HepG2 (cell line): ENCODE measurements at regions not wholly inside any gene's neighbourhood (a gene's known extent, or its start where the extent isn't known, plus 50 kb on each side); places are given as distances from the start of the nearest gene placed in this dataset.

ENCODE experiments used
- FUBP1 ChIP-seq: sonication (generic); formaldehyde crosslinking; IDR thresholded peaks from 2 replicates; pipeline ENCODE4 v1.5.1; 2020; ENCODE audit warnings: missing genetic modification reagents, mild to moderate bottlenecking, borderline replicate concordance
- SP4 ChIP-seq: sonication (generic); formaldehyde crosslinking; IDR thresholded peaks from 2 replicates; pipeline ENCODE4 v1.8.1; 2023; ENCODE audit warnings: mild to moderate bottlenecking, missing genetic modification reagents

GRCh38 chr4:164424846-164425245 is 329.1 kb upstream of the SMIM31 start:
- TF ChIP-seq FUBP1 (no peak), SP4 (no peak)
